ENCODE measurements at regions not wholly inside any gene's neighbourhood (a gene's known extent, or its start where the extent isn't known, plus 50 kb on each side); places are given as distances from the start of the nearest gene placed in this dataset.

DNA sequence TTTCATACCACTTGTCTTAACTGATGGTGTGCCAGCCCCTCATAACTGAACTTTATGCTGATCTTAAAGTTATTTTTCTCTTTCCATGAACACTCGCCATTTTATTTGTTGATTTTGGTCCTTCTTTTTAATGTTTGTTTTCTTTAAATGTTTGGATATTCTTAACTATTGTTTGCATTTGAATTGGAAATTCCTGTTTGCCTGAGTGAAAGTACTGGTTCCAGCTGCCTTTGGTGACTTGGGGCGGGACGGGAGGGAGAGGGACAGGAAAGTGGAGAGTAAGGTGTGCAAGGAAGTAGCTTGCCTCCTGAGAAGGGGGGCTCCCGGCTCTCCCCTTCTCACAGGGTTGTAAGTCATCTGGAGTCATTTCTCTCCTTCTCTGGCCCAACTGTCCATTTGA is 287.1 kb upstream of the PPP2R3A start:
- Histone ChIP-seq H2AFZ (no peak overlapping the region), H3K27me3 (no peaks in the 10 kb centered on the region), H3K9me2 (replicated peaks; ENCODE audit: insufficient read depth) (no peaks in the 10 kb centered on the region), H3K79me2 (no peaks in the 10 kb centered on the region), H3K9me3 (ENCODE audit: low read depth) (no peaks in the 10 kb centered on the region), H3K4me3 (no peak overlapping the region), H3K36me3 (replicated peaks; ENCODE audit: insufficient read depth, low read depth) (no peaks in the 10 kb centered on the region), H3K4me1 (ENCODE audit: insufficient read depth) (no peaks in the 10 kb centered on the region), H3K27ac (no peak overlapping the region), H4K20me1 (ENCODE audit: insufficient read depth, poor library complexity, severe bottlenecking) (no peaks in the 10 kb centered on the region), H3K4me2 (no peak overlapping the region)
- DNase-seq (ENCODE audit: low spot score): no peak
- 78% methylated on average over 4 of the region's 4 CpGs for WGBS (ENCODE audit: low lambda C conversion rate, missing lambda C conversion rate)
- TF ChIP-seq, protein P1, sequence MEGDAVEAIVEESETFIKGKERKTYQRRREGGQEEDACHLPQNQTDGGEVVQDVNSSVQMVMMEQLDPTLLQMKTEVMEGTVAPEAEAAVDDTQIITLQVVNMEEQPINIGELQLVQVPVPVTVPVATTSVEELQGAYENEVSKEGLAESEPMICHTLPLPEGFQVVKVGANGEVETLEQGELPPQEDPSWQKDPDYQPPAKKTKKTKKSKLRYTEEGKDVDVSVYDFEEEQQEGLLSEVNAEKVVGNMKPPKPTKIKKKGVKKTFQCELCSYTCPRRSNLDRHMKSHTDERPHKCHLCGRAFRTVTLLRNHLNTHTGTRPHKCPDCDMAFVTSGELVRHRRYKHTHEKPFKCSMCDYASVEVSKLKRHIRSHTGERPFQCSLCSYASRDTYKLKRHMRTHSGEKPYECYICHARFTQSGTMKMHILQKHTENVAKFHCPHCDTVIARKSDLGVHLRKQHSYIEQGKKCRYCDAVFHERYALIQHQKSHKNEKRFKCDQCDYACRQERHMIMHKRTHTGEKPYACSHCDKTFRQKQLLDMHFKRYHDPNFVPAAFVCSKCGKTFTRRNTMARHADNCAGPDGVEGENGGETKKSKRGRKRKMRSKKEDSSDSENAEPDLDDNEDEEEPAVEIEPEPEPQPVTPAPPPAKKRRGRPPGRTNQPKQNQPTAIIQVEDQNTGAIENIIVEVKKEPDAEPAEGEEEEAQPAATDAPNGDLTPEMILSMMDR (IDR thresholded peaks at IDR 0.05; ENCODE audit: poor library complexity): no peak
- no peak for TF ChIP-seq EZH2 (IDR thresholded peaks at IDR 0.05; ENCODE audit: borderline replicate concordance)
- no peak for TF ChIP-seq EZH2phosphoT487 (IDR thresholded peaks at IDR 0.05; ENCODE audit: low read depth, severe bottlenecking, unreplicated experiment)

DNA sequence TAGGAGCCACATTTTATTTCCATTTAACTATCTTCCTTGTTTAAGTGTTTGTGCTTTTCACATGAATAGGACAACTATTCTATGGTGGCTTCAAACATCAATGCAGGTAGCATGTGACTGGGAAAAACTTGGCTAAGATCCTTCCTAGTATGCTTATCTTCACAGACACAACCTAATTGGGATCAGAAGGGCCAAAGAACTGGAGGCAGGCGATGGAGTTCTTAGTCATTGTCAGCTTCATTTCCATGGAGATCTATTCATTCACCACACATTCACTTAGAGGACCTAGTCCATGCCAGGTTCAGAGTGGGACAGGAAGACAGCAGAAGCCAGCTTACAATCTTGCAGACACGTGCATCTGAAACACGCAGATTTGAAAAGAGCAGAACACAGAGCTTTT is 277.5 kb upstream of the PPP2R3A start:
- no peak overlapping the region for H3K4me2 ChIP-seq
- TF ChIP-seq EZH2 (IDR thresholded peaks at IDR 0.05; ENCODE audit: borderline replicate concordance): no peak
- TF ChIP-seq, protein P1 (IDR thresholded peaks at IDR 0.05; ENCODE audit: poor library complexity): no peak
- TF ChIP-seq EZH2phosphoT487 (IDR thresholded peaks at IDR 0.05; ENCODE audit: low read depth, severe bottlenecking, unreplicated experiment): no peak
- H3K4me3 ChIP-seq: no peak overlapping the region
- H3K36me3 ChIP-seq (replicated peaks; ENCODE audit: insufficient read depth, low read depth): no peaks in the 10 kb centered on the region
- 90% methylated on average over 3 of the region's 3 CpGs for WGBS (ENCODE audit: low lambda C conversion rate, missing lambda C conversion rate)
- no peak overlapping the region for H2AFZ ChIP-seq
- no peak overlapping the region for H3K27ac ChIP-seq
- no peaks in the 10 kb centered on the region for H3K79me2 ChIP-seq
- no peaks in the 10 kb centered on the region for H3K4me1 ChIP-seq (ENCODE audit: insufficient read depth)
- H3K27me3 ChIP-seq: no peaks in the 10 kb centered on the region
- DNase-seq (ENCODE audit: low spot score): no peak
- no peaks in the 10 kb centered on the region for H4K20me1 ChIP-seq (ENCODE audit: insufficient read depth, poor library complexity, severe bottlenecking)
- no peaks in the 10 kb centered on the region for H3K9me2 ChIP-seq (replicated peaks; ENCODE audit: insufficient read depth)
- no peaks in the 10 kb centered on the region for H3K9me3 ChIP-seq (ENCODE audit: low read depth)

DNA sequence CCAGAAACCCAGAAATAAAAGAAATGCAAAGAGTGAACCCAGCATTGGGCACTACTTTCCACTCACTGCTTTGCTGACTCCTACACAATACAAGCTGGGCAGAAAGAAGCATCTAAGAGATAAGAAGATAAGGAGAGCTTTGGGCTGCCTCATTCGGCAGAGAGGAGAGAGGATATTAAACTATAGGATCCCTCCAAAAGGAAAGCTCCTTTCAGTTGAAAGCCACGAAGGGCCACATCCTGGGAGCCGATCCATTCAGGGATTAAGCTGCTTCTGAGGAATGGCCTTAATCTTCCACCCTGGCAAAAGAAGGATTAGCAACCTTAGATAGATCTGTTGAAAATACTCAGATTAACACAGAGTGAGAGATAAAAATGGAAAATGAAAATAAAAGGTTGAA is 274.9 kb upstream of the PPP2R3A start:
- WGBS (ENCODE audit: low lambda C conversion rate, missing lambda C conversion rate): 35% methylated on average over 3 of the region's 3 CpGs
- Histone ChIP-seq H3K27me3 (no peaks in the 10 kb centered on the region), H3K36me3 (replicated peaks; ENCODE audit: insufficient read depth, low read depth) (no peaks in the 10 kb centered on the region), H3K9me3 (ENCODE audit: low read depth) (no peaks in the 10 kb centered on the region), H2AFZ (no peak overlapping the region), H3K27ac (no peak overlapping the region), H3K9me2 (replicated peaks; ENCODE audit: insufficient read depth) (no peaks in the 10 kb centered on the region), H3K4me3 (no peak overlapping the region), H3K4me1 (ENCODE audit: insufficient read depth) (no peaks in the 10 kb centered on the region), H3K79me2 (no peaks in the 10 kb centered on the region), H3K4me2 (no peak overlapping the region), H4K20me1 (ENCODE audit: insufficient read depth, poor library complexity, severe bottlenecking) (no peaks in the 10 kb centered on the region)
- DNase-seq (ENCODE audit: low spot score): no peak
- TF ChIP-seq, protein P1 (IDR thresholded peaks at IDR 0.05; ENCODE audit: poor library complexity): no peak
- TF ChIP-seq EZH2phosphoT487 (IDR thresholded peaks at IDR 0.05; ENCODE audit: low read depth, severe bottlenecking, unreplicated experiment) (no peak), EZH2 (IDR thresholded peaks at IDR 0.05; ENCODE audit: borderline replicate concordance) (no peak)

DNA sequence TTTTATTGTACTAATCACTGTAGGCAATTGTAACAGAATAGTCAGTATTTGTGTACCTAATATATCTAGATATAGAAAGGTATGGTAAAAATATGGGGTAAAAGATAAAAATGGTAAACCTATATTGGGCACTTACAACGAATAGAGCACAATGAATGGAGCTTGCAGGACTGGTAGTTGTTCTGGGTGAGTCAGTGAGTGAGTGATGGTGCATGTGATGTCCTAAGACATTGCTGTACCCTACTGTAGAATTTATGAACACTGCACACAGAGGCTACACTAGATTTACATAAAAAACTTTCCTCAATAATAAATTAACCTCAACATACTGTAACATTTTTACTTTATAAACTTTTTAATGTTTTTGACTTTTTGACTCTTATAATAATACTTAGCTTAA is 274.3 kb upstream of the PPP2R3A start:
- no peak for DNase-seq (ENCODE audit: low spot score)
- Histone ChIP-seq H3K79me2 (no peaks in the 10 kb centered on the region), H4K20me1 (ENCODE audit: insufficient read depth, poor library complexity, severe bottlenecking) (no peaks in the 10 kb centered on the region), H3K36me3 (replicated peaks; ENCODE audit: insufficient read depth, low read depth) (no peaks in the 10 kb centered on the region), H3K4me1 (ENCODE audit: insufficient read depth) (no peaks in the 10 kb centered on the region), H3K27ac (no peak overlapping the region), H3K4me2 (no peak overlapping the region), H2AFZ (no peak overlapping the region), H3K4me3 (no peak overlapping the region), H3K27me3 (no peaks in the 10 kb centered on the region), H3K9me2 (replicated peaks; ENCODE audit: insufficient read depth) (no peaks in the 10 kb centered on the region), H3K9me3 (ENCODE audit: low read depth) (no peaks in the 10 kb centered on the region)
- WGBS (ENCODE audit: low lambda C conversion rate, missing lambda C conversion rate): 96% methylated on average over 1 of the region's 1 CpG
- TF ChIP-seq, protein P1 (IDR thresholded peaks at IDR 0.05; ENCODE audit: poor library complexity): no peak
